Neural crest cell (in vitro differentiated cells): ENCODE measurements at regions not wholly inside any gene's neighbourhood (a gene's known extent, or its start where the extent isn't known, plus 50 kb on each side); places are given as distances from the start of the nearest gene placed in this dataset.

Experiments used
- DNase-seq: peaks from one replicate; pipeline ENCODE4 v3.0.0; 2021; ENCODE audit warnings: low read depth, mixed read lengths, low spot score
- H3K27ac Mint-ChIP-seq: one replicate; pipeline ENCODE4 v1.8.0; 2021; ENCODE audit warnings: mild to moderate bottlenecking, mixed read lengths; ENCODE audit not compliant: unreplicated experiment
- H3K27me3 Mint-ChIP-seq: 2 replicates; pipeline ENCODE4 v1.8.0; 2021; ENCODE audit warnings: low read depth, mild to moderate bottlenecking, mixed read lengths
- H3K36me3 Mint-ChIP-seq: 2 replicates; pipeline ENCODE4 v1.8.0; 2021; ENCODE audit warnings: low read depth, mild to moderate bottlenecking, mixed read lengths
- H3K4me1 Mint-ChIP-seq: 2 replicates; pipeline ENCODE4 v1.8.0; 2021; ENCODE audit warnings: mixed read lengths
- H3K4me3 Mint-ChIP-seq: one replicate; pipeline ENCODE4 v1.8.0; 2021; ENCODE audit warnings: mild to moderate bottlenecking, mixed read lengths
- H3K9me3 Mint-ChIP-seq: 2 replicates; pipeline ENCODE4 v1.8.0; 2021; ENCODE audit warnings: mixed read lengths
- TF ChIP-seq, protein P1 (sequence below): fragments of 200-600 bp; sonication (generic); conservative IDR thresholded peaks from 2 replicates; pipeline ENCODE4 v1.5.0; 2021; ENCODE audit warnings: antibody characterized with exemption, mild to moderate bottlenecking

DNA sequence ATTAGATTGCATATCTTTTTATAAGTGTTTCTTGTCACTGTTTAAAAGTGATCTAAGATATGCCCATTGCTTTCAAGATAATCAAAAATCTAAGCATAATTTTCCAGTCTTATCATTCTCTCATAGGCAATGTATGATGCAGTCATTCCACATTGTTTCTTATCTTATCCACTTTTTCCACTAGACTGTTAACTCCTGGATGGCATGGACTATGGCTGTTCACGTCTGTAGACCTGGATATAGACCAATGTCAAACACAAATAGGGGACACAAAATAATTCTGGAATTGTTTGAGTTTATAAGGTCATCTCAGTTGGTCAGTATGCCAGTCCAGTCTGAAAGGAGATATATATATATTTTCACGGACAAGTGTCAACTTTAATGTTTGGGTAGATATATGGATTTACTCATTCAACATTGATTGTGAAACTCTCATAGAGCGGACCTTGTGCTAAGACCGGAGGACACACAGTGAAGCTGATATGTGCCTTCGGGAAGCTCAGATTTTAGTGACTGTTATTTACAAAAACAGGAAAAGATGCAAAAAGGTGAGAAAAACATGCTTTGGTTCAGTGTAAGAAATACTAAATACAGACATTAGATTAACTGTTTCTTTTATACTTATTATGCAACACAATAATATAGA, 689.4 kb upstream of the SLC8A1 start:
- Mint-ChIP-seq H3K9me3 (no peaks in the 10 kb centered on the region), H3K27me3 (no peaks in the 10 kb centered on the region)

DNA sequence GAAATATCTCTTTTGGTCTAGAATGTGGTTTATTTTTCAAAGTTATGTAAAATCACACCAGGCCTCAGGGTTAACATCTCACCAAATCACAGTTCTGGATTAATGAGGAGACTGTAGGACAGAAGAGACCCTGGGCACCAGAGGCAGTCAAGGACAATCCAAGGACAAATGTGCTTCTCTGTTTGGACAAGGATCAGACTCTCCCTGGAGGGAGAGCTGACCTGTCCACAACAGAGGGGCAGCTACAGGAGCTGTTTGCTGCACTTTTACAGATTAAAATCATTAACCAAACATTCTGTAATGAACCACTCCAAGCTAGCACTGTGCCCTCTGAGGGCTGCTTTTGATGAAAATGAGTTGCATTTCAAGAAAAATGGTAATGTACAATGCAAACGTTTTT, 690.6 kb upstream of the SLC8A1 start:
- H3K4me3 Mint-ChIP-seq: no peak overlapping the region
- no peaks in the 10 kb centered on the region for H3K4me1 Mint-ChIP-seq
- no peaks in the 10 kb centered on the region for H3K36me3 Mint-ChIP-seq
- TF ChIP-seq, protein P1, sequence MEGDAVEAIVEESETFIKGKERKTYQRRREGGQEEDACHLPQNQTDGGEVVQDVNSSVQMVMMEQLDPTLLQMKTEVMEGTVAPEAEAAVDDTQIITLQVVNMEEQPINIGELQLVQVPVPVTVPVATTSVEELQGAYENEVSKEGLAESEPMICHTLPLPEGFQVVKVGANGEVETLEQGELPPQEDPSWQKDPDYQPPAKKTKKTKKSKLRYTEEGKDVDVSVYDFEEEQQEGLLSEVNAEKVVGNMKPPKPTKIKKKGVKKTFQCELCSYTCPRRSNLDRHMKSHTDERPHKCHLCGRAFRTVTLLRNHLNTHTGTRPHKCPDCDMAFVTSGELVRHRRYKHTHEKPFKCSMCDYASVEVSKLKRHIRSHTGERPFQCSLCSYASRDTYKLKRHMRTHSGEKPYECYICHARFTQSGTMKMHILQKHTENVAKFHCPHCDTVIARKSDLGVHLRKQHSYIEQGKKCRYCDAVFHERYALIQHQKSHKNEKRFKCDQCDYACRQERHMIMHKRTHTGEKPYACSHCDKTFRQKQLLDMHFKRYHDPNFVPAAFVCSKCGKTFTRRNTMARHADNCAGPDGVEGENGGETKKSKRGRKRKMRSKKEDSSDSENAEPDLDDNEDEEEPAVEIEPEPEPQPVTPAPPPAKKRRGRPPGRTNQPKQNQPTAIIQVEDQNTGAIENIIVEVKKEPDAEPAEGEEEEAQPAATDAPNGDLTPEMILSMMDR: no peak
- H3K27me3 Mint-ChIP-seq: no peaks in the 10 kb centered on the region
- DNase-seq: no peak
- H3K9me3 Mint-ChIP-seq: no peaks in the 10 kb centered on the region
- H3K27ac Mint-ChIP-seq: no peak overlapping the region

More for the DNA sequence above, 689.4 kb upstream of the SLC8A1 start:
- H3K36me3 Mint-ChIP-seq: no peaks in the 10 kb centered on the region
- no peak for DNase-seq
- H3K4me1 Mint-ChIP-seq: no peaks in the 10 kb centered on the region
- TF ChIP-seq, protein P1: no peak
- H3K4me3 Mint-ChIP-seq: no peak overlapping the region
- no peak overlapping the region for H3K27ac Mint-ChIP-seq

DNA sequence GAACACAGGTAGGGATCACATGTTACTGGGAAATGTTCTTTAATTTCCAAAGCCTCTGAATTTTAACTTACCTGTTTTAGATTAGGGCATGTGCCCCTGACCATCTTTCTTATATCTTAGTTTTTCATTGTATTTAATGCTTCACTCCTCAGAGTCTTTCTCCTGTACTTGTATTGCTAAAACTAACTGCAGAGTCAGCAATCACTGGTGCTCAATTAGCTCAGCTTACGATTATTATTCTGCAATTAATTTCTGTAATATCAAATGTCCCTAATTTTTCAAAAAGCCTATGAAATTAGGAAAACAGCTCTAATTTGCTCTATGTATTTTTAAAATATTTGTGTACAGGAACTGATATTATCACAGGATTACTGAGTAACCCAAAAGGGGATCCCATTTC, 693.2 kb upstream of the SLC8A1 start:
- TF ChIP-seq, protein P1: no peak
- Mint-ChIP-seq H3K27ac (no peak overlapping the region), H3K36me3 (no peaks in the 10 kb centered on the region), H3K27me3 (no peaks in the 10 kb centered on the region), H3K9me3 (no peaks in the 10 kb centered on the region), H3K4me1 (no peaks in the 10 kb centered on the region), H3K4me3 (no peak overlapping the region)
- no peak for DNase-seq

DNA sequence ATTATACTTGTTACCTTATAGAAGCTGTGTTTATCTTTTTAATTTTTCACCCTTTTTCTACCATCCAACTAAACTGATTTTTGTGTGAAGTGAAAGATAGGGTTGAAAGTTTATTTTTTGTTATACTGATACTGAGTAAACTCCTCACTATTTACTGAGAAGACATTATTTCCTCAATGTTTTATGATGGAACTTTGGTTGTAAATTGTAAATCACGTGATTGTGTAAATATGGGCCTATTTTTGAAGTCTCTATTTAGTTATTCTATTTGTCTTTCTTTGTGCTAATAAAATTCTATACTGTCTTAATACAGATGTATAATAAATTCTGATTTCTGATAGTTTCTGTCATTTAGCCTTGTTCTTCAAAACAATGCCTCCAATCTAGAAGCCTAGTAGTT, 697.2 kb upstream of the SLC8A1 start:
- TF ChIP-seq, protein P1: no peak
- Mint-ChIP-seq H3K27me3 (no peaks in the 10 kb centered on the region), H3K4me3 (no peak overlapping the region), H3K4me1 (no peaks in the 10 kb centered on the region), H3K9me3 (no peaks in the 10 kb centered on the region), H3K36me3 (no peaks in the 10 kb centered on the region), H3K27ac (no peak overlapping the region)
- DNase-seq: no peak

DNA sequence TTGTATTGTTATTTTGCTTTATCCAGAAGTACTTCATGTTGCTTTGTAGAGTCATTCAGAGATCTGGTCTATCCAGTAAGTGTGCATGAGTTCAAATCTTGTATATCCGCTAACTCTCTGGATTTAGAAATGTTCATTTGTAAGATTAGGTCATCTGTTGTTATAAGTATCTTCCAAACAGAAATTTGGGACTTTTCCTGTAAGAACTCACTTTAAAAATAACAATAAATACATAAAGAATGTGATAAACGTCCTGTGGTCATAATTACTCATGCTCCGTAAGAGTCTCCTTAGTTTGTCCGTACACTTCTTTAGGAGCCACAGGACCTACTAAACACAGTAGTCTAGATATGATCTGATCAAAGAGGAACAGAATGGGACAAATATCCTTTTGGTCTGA, 699.9 kb upstream of the SLC8A1 start:
- Mint-ChIP-seq H3K4me3 (no peak overlapping the region), H3K27ac (no peak overlapping the region), H3K36me3 (no peaks in the 10 kb centered on the region), H3K9me3 (peaks cover 3% of the 10 kb centered on the region), H3K27me3 (no peaks in the 10 kb centered on the region), H3K4me1 (no peaks in the 10 kb centered on the region)
- no peak for DNase-seq
- TF ChIP-seq, protein P1: no peak
